ENCODE measurements at regions not wholly inside any gene's neighbourhood (a gene's known extent, or its start where the extent isn't known, plus 50 kb on each side); places are given as distances from the start of the nearest gene placed in this dataset.

DNA sequence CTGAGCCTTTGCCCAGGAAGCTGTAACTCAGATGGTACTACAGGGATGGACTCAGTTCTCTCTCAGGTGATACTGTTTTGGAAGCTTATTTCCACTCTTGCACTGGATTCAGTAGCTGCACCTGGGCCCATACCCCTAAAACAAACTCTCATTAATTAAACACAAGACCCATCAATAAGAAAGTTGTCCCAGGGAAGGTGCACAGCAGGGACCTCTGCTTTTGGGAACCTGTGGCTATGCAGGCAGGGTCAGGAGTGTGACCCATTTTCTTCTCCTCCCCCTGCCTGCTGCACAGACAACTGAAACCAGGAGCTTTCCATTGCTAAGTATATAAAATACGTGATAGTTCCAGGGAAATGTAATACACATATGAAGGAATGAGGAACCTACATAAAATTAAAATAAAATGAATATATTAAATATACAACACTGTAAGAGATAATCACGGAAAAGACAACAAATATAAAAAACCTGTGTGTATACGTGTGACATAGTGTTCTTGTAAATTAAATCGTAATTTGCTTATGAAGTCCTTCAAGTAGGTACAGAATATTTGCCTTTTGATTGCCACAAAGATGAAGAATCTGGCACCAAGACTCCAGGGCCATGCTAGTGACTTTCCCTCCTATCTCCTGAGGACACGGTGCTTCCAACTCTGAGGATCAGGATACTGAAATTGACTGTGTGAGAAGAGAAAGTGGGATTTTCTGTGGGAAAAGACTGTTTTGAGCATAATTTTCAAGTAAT, 101.6 kb upstream of the GOLGA6L6 start:
- TF ChIP-seq, protein P1, sequence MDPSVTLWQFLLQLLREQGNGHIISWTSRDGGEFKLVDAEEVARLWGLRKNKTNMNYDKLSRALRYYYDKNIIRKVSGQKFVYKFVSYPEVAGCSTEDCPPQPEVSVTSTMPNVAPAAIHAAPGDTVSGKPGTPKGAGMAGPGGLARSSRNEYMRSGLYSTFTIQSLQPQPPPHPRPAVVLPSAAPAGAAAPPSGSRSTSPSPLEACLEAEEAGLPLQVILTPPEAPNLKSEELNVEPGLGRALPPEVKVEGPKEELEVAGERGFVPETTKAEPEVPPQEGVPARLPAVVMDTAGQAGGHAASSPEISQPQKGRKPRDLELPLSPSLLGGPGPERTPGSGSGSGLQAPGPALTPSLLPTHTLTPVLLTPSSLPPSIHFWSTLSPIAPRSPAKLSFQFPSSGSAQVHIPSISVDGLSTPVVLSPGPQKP (CRISPR knock-in tag; IDR thresholded peaks at IDR 0.05), result no peak
- TF ChIP-seq, protein P2, sequence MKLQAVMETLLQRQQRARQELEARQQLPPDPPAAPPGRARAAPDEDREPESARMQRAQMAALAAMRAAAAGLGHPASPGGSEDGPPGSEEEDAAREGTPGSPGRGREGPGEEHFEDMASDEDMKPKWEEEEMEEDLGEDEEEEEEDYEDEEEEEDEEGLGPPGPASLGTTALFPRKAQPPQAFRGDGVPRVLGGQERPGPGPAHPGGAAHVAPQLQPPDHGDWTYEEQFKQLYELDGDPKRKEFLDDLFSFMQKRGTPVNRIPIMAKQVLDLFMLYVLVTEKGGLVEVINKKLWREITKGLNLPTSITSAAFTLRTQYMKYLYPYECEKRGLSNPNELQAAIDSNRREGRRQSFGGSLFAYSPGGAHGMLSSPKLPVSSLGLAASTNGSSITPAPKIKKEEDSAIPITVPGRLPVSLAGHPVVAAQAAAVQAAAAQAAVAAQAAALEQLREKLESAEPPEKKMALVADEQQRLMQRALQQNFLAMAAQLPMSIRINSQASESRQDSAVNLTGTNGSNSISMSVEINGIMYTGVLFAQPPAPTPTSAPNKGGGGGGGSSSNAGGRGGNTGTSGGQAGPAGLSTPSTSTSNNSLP (IDR thresholded peaks at IDR 0.05; ENCODE audit: borderline replicate concordance, low read depth, low read length), result no peak
